HG03095 (cell line): ENCODE measurements at regions not wholly inside any gene's neighbourhood (a gene's known extent, or its start where the extent isn't known, plus 50 kb on each side); places are given as distances from the start of the nearest gene placed in this dataset.
"Not testable (repeated sequence)": the region's sequence is repeated elsewhere in the genome, so short reads cannot be mapped to it uniquely, and the experiment has no call there.

Source experiments
- ATAC-seq: cut with Tn5 transposase; IDR thresholded peaks from one replicate; pipeline ENCODE4 v1.9.1; 2021; ENCODE audit warnings: moderate library complexity; ENCODE audit not compliant: unreplicated experiment

DNA sequence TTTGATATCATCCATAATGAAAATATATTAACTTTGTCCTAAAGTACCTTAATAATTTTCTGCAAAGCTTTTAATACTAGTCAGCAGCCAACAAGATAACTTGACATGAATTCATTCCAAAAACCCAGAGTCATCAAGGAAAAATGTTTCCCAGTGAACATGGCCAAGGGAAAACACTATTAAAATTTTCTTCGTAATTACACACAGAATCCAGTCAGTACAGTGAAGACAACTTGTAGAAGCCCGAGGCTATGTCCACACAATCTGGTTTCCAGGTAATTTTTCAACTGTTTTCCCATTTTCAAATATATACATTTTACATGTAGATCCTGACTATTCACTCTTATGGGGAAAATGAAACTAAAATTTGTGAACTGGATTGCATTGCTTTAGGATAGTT, 600.9 kb downstream of the CDH8 start:
- no peak for ATAC-seq

- ATAC-seq: no peak
Observed at GRCh38 chr16:61432421-61432820, 603.8 kb downstream of the CDH8 start.

- ATAC-seq: no peak
Observed at GRCh38 chr16:61421111-61421510, 615.1 kb downstream of the CDH8 start.

- ATAC-seq: no peak
Observed at GRCh38 chr16:61419791-61420190, 616.4 kb downstream of the CDH8 start.

- not testable (repeated sequence) for ATAC-seq
Observed at GRCh38 chr16:61418802-61419201, 617.4 kb downstream of the CDH8 start.

DNA sequence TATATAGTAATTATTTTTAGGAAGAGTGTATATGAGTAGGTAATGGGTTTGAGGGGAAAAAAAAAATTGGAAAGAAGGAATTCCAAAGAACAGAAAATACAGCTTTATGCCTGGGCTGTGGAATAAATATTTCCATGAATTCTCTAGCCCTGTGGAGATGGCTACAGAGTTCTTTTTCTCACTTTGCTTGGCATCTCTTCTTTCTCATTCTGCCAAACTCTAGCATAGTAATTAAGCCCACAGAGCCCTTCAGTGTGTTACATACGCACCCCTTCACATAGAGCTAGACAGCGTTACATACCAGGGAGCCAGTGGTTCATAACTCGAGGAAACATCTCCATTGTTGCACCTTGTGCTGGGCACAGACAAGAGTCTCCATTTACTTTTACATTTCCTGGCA, 621.1 kb downstream of the CDH8 start:
- ATAC-seq: no peak

- ATAC-seq: no peak
Observed at GRCh38 chr16:61413021-61413420, 623.2 kb downstream of the CDH8 start.

- ATAC-seq: no peak
Observed at GRCh38 chr16:61412562-61412961, 623.7 kb downstream of the CDH8 start.

GRCh38 chr16:61409604-61410003, 626.6 kb downstream of the CDH8 start:
- no peak for ATAC-seq

- no peak for ATAC-seq
Observed at GRCh38 chr16:61403386-61403785, 632.9 kb downstream of the CDH8 start.

- ATAC-seq: no peak
Observed at GRCh38 chr16:61391896-61392295, 644.3 kb downstream of the CDH8 start.

DNA sequence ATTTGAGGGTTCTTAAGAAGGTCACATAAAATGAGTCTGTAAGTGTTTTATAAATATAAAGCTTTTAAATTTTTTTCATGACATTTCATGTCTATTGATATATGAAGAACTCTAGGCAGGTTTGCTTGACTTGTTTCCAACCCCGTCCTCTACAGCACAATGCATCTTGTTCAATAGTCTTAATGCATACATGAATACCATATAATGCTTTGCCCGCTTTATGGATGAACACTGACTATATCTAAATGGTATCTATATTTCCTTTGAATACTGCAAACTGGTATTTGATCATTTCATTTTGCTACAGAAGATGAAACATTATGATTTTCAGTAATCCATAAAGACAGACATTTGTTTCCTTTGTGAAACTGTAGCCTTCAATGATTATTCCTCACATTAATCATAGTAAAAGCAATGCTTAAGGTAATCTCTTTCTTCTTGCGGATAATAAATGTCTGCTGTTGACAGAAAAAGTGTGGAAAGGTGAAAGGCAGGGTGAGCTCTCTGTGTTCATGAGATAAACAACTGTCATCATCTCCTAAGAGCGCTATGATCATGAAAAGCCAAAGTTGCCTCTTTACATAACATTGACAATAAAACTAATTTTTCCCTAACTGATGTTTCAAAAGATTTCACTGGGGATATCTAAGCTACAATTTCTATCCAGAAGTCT, 645.1 kb downstream of the CDH8 start:
- ATAC-seq: no peak

- ATAC-seq: no peak
Observed at GRCh38 chr16:61385392-61386071, 650.7 kb downstream of the CDH8 start.

DNA sequence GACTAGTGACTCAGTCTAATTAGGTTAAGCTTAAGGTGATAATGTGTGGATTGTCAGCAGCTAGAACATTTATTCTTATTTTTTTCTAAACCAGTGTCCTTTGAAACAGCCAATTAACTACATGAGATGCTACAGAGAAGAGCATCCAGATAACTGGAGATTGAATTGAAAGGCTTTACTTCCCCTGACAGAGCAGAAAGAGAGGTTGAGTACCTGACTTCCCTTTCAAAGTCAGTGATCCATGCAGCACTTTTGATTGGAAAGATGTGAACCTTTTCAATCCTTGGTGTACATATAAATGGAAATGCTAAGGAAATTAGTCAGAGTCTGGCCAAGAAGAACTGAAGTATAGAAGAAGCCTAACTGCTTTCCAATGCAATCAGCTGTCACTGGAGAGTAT, 653.8 kb downstream of the CDH8 start:
- no peak for ATAC-seq

DNA sequence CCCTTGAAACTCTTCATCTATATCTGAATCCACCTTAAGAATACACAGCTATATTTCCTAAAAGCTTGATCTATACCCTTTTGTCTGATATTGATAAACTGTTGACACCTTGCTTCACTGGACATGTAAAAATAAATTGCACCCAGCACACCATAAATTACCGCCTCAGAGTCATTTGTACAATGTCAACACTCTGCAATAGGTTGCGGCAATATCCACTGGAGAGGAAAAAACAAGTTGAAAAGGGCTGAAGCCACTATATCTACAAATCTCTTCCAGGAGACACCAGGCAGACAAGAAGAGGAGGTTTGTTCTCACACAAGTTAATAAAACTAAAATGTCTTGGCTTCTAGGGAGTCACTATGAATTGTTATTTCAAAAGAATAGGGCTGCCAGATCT, 656.9 kb downstream of the CDH8 start:
- ATAC-seq: no peak

- ATAC-seq: no peak
Observed at GRCh38 chr16:61374071-61374470, 662.2 kb downstream of the CDH8 start.

- ATAC-seq: no peak
Observed at GRCh38 chr16:61371881-61372280, 664.4 kb downstream of the CDH8 start.

DNA sequence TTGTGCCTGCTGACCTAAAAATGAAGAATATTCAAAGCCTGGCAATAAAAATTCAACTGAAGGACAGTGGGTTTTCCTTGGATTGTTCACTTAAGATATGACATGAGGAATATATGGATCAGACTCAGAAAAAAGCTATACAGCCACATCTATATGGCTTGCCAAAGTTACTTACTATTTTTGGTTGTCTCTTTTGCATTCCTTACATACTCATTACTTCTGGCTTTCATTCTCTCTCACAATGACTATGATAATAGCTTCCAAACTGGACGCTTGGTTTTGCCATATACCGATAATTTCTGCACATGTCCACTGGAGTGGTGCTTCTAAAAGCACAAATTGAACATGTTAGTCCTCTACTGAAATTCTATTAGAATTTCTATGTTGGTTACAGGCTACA, 664.9 kb downstream of the CDH8 start:
- ATAC-seq: no peak

GRCh38 chr16:61370564-61370963, 665.7 kb downstream of the CDH8 start:
- no peak for ATAC-seq

- no peak for ATAC-seq
Observed at GRCh38 chr16:61366006-61366405, 670.2 kb downstream of the CDH8 start.

DNA sequence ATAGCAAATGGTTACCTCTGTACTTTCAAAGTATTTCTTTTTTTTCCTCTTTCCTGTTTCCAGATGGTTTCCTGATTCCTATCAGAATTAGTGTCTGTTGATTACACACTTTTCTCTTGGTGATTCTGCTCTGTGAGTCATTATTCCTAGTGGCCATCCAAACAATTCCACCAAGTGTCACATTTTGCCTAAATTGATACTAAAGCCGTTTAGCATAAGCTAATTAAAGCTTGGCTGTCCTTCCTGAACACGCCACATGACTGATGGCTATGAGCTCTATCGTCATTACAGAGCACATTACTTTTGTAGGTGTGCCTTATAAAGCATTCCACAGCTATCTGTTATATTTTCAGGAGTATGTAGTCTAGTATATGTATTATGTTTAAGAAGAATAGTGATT, 671.2 kb downstream of the CDH8 start:
- no peak for ATAC-seq

DNA sequence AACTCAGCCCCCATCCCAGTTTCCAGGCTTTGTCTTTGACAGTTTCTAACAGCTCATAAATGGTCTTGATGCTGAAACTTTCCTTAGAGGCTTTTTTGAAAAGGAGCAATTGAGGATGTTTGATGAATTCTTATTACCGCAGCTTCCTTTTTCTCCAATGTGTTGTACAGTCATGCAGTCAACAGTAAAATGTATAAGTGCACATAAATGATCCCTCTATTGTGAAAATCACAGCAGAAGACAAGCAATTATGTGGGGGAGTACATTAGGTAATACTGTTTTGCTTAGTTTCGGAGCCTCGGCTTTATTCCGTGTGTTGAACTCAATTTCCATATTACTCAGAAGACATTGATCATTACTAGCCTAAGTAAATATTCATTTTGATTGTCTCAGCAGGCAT, 673.7 kb downstream of the CDH8 start:
- ATAC-seq: no peak

- no peak for ATAC-seq
Observed at GRCh38 chr16:61344791-61345190, 691.4 kb downstream of the CDH8 start.
